HepG2 (cell line): ENCODE measurements at regions not wholly inside any gene's neighbourhood (a gene's known extent, or its start where the extent isn't known, plus 50 kb on each side); places are given as distances from the start of the nearest gene placed in this dataset.

ENCODE experiments used
- CENPT ChIP-seq: sonication (generic); formaldehyde crosslinking; IDR thresholded peaks from 2 replicates; pipeline ENCODE4 v1.8.0; 2022; ENCODE audit warnings: low read depth, mild to moderate bottlenecking, moderate library complexity, missing genetic modification reagents
- HOXD1 ChIP-seq: sonication (generic); formaldehyde crosslinking; IDR thresholded peaks from 2 replicates; pipeline ENCODE4 v1.5.0; 2020; ENCODE audit warnings: missing genetic modification reagents
- KDM5A ChIP-seq: fragments of 200-600 bp; sonication (generic); IDR thresholded peaks from 2 replicates; pipeline ENCODE4 v1.7.0; 2018; ENCODE audit warnings: antibody characterized with exemption, mild to moderate bottlenecking, low read length, borderline replicate concordance
- KIAA2018 ChIP-seq: sonication (generic); formaldehyde crosslinking; IDR thresholded peaks from 2 replicates; pipeline ENCODE4 v1.5.0; 2020; ENCODE audit warnings: mild to moderate bottlenecking, missing genetic modification reagents, borderline replicate concordance
- LBX2 ChIP-seq: sonication (generic); formaldehyde crosslinking; IDR thresholded peaks from 2 replicates; pipeline ENCODE4 v1.5.0; 2020; ENCODE audit warnings: missing genetic modification reagents, mild to moderate bottlenecking, borderline replicate concordance
- MEIS1 ChIP-seq: sonication (generic); formaldehyde crosslinking; IDR thresholded peaks from 2 replicates; pipeline ENCODE4 v1.9.0; 2021; ENCODE audit warnings: mild to moderate bottlenecking, missing genetic modification reagents, moderate library complexity, borderline replicate concordance
- NFYC ChIP-seq: IDR thresholded peaks from 2 replicates; pipeline ENCODE4 v1.6.1; 2016; ENCODE audit warnings: missing genetic modification reagents, missing compliant biosample characterization
- RBM39 ChIP-seq: fragments of 200-400 bp; formaldehyde crosslinking; IDR thresholded peaks from one replicate; pipeline ENCODE4 v1.6.1; 2018; ENCODE audit warnings: antibody characterized with exemption, mild to moderate bottlenecking, low read depth, low read length; ENCODE audit not compliant: poor library complexity, severe bottlenecking
- SIX4 ChIP-seq: sonication (generic); formaldehyde crosslinking; IDR thresholded peaks from 2 replicates; pipeline ENCODE4 v1.4.0; 2020; ENCODE audit warnings: missing genetic modification reagents
- SPEN ChIP-seq: sonication (generic); formaldehyde crosslinking; IDR thresholded peaks from 2 replicates; pipeline ENCODE4 v1.5.1; 2020; ENCODE audit warnings: low read depth, mild to moderate bottlenecking, missing genetic modification reagents
- TFDP1 ChIP-seq: IDR thresholded peaks from 2 replicates; pipeline ENCODE4 v1.6.1; 2016; ENCODE audit warnings: missing compliant biosample characterization, missing genetic modification reagents, borderline replicate concordance
- ZBTB3 ChIP-seq: sonication (generic); formaldehyde crosslinking; IDR thresholded peaks from 2 replicates; pipeline ENCODE4 v1.4.0; 2020; ENCODE audit warnings: low read depth, mild to moderate bottlenecking, moderate library complexity, missing genetic modification reagents, borderline replicate concordance
- ZNF180 ChIP-seq: sonication (generic); formaldehyde crosslinking; IDR thresholded peaks from 2 replicates; pipeline ENCODE4 v1.4.0; 2020; ENCODE audit warnings: low read depth, missing genetic modification reagents, borderline replicate concordance
- ZNF282 ChIP-seq: fragments of 450-650 bp; IDR thresholded peaks from 2 replicates; pipeline ENCODE4 v1.6.1; 2018; ENCODE audit not compliant: partially characterized antibody
- ZNF337 ChIP-seq: sonication (generic); formaldehyde crosslinking; IDR thresholded peaks from 2 replicates; pipeline ENCODE4 v1.5.1; 2020; ENCODE audit warnings: missing genetic modification reagents, low read depth, mild to moderate bottlenecking, borderline replicate concordance

- TF ChIP-seq KIAA2018 (CRISPR knock-in tag) (no peak), ZNF337 (CRISPR knock-in tag) (no peak), SPEN (CRISPR knock-in tag) (no peak), ZNF180 (CRISPR knock-in tag) (no peak), SIX4 (CRISPR knock-in tag) (no peak), RBM39 (no peak), CENPT (no peak), MEIS1 (CRISPR knock-in tag) (no peak), KDM5A (no peak), TFDP1 (CRISPR knock-in tag) (no peak), NFYC (no peak), LBX2 (CRISPR knock-in tag) (no peak), ZNF282 (no peak), ZBTB3 (no peak), HOXD1 (no peak)
Measured at GRCh38 chr2:234550511-234551107, 53.7 kb upstream of the ARL4C start (continued).
